GM18520 (cell line): ENCODE measurements at regions not wholly inside any gene's neighbourhood (a gene's known extent, or its start where the extent isn't known, plus 50 kb on each side); places are given as distances from the start of the nearest gene placed in this dataset.

ENCODE experiments used
- ATAC-seq: cut with Tn5 transposase; IDR thresholded peaks from one replicate; pipeline ENCODE4 v1.9.1; 2021; ENCODE audit not compliant: unreplicated experiment

GRCh38 chr14:58836303-58836974 is 198.7 kb downstream of the DACT1 start:
- ATAC-seq, result no peak

- ATAC-seq, result no peak
Measured at GRCh38 chr14:58839233-58839632, 201.5 kb downstream of the DACT1 start.

DNA sequence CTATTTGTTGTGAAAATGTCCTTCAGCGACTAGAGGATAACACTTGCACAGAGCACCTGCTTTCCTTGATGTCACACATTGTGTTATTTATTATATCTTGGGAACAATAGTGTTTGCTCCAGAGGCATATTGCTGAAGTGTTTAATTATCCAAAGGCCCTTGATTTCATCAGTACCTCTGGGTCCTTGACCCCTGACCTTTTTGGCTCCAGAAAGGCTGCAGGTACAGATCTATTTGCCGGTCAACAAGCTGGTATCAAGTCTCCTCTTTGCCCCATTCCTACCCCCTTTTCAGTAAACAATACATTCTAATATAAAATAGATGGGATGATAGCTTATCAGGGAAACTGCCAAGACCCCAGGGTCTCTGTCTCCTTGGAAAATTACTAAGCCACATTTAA is 206.8 kb downstream of the DACT1 start:
- no peak for ATAC-seq

DNA sequence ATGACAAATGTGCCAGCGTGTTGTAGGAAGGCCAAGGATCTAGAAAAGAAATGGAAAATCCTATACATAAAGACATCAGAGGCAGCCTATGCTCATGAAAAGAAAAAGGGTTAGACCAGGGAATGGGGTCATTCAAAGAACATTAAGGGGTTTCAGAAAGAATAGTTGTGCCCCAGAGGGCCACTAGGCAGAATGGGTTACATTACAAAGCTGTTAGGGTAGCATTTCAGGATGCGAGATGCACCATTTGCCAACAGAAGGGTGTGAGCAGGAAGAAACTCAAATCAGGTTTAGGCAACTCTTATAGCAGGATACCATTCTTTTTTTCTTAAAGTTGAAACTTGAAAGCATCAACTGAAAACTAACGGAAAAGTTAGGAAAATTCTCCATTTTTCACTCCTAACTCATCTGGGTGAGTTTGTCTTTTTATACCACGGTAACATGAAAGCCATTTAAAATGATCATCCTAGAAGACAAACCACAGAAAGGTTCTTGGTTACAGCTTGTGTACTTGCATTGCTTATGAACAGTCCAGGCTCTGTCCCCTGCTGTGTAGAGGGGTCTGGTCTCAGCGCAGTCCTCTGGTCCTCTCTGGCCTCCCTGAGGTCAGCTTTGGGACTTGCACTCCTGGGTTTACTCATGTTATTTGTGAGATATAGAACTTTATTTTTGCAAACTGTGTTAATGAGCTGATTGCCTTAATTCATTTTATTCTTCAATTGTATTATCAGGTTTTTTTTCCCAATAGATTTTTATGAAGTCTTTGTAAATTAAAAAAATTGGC is 209.1 kb downstream of the DACT1 start:
- ATAC-seq, result no peak

GRCh38 chr14:58848365-58848764 is 210.6 kb downstream of the DACT1 start:
- no peak for ATAC-seq

GRCh38 chr14:58849601-58850000 is 211.8 kb downstream of the DACT1 start:
- no peak for ATAC-seq

GRCh38 chr14:58850011-58850410 is 212.2 kb downstream of the DACT1 start:
- no peak for ATAC-seq

GRCh38 chr14:58861586-58861985 is 223.8 kb downstream of the DACT1 start:
- no peak for ATAC-seq

DNA sequence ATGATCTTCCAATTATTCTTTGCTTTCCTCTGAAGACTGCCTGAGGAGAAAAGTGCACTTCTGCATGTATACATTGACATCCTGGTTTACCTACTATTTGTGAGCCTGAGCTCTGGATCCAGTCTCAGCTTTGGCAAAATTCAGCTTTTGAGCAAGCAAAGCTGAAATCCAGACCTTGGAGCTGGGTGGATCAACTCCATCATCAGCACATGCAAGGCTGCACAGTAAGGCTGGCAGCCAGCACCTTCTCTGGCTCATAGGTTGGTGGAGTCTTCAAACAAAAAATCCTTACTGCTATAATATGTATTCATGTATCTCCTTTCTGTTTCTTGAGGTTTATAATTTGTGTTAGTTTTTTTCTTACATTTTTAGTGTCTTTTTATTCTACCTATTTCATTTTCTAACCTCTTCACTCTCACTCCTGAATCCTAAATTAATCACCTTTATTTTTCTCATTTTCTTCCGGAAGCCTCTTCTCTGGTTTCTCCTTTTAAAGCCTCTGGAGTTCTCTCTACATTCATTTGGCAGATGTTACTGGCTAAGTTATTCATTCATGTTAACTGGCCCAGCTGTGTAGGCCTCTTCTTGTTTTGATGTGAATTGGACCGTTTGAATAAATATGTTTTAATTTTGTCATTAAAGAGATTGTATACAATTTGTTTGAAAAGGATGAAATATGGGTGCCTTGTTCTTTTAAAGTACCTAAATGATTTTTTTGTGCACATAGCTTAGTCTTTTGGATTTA is 224.8 kb downstream of the DACT1 start:
- ATAC-seq, result no peak

- ATAC-seq, result no peak
Measured at GRCh38 chr14:58863661-58864345, 226.0 kb downstream of the DACT1 start.

DNA sequence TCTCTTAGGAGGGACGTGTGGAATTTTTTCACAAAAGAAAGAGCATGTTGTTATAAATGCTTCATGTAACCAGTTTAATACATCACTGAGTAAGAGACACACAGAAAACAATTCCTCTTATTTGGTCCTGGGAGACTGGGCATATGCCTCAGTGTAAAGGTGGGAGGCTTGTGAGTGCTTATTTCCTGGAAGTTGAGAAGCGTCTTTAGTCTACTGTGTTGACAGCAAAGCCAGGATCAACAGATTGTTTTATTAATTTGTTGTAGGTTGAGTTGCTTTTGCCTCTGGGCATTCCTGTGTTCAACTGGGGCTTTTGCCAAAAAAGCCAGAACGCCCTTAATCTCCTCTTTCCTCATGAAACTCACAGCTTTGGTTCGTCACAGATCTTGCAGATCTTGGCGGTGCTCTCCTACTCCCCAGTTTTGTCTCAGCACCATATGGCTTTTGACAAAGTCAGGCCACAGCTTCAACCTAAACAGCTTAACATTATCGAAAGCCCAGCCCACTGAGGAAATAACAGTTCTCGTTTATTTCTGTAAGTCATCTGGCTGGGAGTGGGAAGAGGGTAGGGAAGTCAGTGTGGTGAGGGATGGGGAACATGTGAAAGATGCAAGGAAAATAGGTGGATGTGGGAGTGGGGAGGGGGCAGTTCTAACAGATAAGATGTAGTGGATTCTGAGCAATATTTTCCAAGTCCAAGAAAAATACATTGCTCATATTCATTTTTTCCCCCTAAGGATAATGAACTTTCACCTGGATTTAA is 227.2 kb downstream of the DACT1 start:
- ATAC-seq, result no peak

DNA sequence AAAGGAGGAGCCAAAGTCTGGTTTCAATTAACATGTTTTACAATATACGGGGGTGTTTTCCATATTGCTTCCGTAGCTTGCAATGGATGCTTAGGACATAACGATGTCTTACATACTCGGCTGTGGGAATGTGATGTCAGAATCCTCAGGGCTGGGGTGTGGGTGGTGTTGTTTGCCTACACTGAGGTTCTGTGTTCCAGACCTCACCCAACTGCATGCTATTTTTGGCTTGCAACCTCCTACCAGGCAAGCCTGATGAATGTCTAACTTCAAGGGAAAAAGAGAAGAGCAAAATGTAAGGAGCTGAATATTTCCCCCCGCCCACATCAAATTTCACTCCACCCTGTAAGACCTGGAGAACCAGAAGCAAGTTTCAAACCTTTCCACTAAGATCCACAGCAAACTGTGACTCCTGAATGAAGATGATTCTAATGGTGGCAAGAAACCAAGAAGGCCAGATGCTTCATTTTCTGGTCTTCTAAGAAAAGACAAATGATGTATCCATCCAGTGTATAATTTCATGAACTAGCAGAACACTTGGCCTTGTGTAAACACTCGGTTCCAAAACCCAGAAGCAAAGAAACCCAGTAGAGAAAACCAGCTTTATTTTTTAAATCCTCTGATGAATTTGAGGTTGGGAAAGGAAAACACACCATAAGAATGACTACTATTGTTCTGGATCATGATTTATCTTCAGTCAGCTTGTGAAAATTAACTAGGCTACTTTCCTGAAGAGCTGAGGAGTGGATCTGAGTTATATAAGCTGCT is 227.9 kb downstream of the DACT1 start:
- ATAC-seq, result no peak

DNA sequence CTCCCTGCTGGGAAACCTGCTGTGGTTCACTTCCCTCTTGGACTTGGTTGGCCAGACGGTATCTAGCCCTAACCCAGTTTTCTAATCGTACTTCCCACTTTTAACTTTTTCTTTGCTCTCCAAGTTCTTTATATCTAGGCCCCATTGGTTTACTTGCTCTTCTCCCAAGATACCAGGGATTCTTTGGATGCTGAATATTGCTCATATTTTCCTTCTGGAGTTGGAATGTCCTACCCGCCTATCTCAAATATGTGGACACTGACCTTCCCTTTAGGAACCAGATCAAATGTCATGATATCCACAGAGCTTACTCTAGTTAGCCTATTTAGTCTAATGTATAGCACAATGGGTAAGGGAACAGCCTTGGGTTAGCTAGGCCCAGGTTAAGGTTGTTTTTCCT is 228.6 kb downstream of the DACT1 start:
- no peak for ATAC-seq

DNA sequence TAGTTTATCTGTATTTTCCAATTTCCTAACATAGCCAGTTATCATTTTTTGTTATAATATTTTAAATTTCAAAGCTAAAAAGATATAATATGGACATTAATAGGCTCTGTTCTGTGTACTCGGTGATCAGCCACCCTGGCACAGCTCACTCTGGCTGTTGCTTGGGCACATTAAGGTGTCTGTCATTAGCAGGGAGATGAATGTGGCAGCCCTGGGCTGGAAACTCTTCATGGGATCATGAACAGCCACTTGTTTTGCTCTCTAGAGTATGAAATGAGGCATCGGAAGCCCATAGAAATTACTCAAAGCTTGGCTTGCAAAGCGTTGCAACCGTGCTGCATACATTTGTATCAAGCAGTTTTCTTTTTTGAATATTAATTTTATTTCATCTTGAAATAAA is 233.2 kb downstream of the DACT1 start:
- ATAC-seq, result no peak

- ATAC-seq, result no peak
Measured at GRCh38 chr14:58871573-58871972, 233.8 kb downstream of the DACT1 start.

- no peak for ATAC-seq
Measured at GRCh38 chr14:58872061-58872460, 234.3 kb downstream of the DACT1 start.

- ATAC-seq, result no peak
Measured at GRCh38 chr14:58873228-58873953, 235.6 kb downstream of the DACT1 start.

DNA sequence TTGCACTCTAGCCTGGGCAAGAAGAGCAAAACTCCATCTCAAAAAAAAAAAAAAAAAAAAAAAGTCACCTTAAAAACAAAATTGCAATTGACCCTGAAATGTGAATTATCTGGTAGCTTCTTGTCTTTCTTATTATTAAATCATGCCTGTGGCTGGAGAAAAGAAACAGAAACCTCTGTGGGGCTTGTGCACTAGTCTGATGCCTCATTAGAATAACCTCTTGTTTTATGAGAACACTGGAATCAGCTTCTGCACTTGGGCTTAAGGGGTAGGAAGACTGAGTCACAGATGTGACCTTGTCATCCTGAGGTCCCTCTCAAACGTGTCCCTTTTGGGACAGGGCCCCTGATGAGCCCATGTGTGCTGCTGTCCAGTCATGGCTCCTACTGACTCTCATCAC is 237.9 kb downstream of the DACT1 start:
- no peak for ATAC-seq

GRCh38 chr14:58876608-58877007 is 238.8 kb downstream of the DACT1 start:
- no peak for ATAC-seq
